AG10803 (cell line): ENCODE measurements at regions not wholly inside any gene's neighbourhood (a gene's known extent, or its start where the extent isn't known, plus 50 kb on each side); places are given as distances from the start of the nearest gene placed in this dataset.

Experiments used
- DNase-seq: peaks from one replicate; pipeline ENCODE4 v3.0.0; 2010; ENCODE audit warnings: low read depth
- H3K4me3 ChIP-seq: 2 replicates; pipeline ENCODE4 v1.5.1; 2011; ENCODE audit warnings: mild to moderate bottlenecking, low read length, control low read depth
- CTCF ChIP-seq: conservative IDR thresholded peaks from 2 replicates; pipeline ENCODE4 v1.5.1; 2011; ENCODE audit warnings: mild to moderate bottlenecking, low read length, control low read depth, inconsistent platforms

- no peak overlapping the region for H3K4me3 ChIP-seq
- no peak for TF ChIP-seq CTCF
- no peak for DNase-seq
These were observed 81.3 kb upstream of the ARHGAP20 start for GRCh38 chr11:110793556-110793955.

- DNase-seq, result no peak
- TF ChIP-seq CTCF, result no peak
These were observed 79.4 kb upstream of the ARHGAP20 start for GRCh38 chr11:110791621-110792020.

GRCh38 chr11:110787680-110788079, 75.4 kb upstream of the ARHGAP20 start:
- no peak overlapping the region for H3K4me3 ChIP-seq
- TF ChIP-seq CTCF, result no peak
- no peak for DNase-seq

More at GRCh38 chr11:110791621-110792020, 79.4 kb upstream of the ARHGAP20 start:
- H3K4me3 ChIP-seq, result no peak overlapping the region

GRCh38 chr11:110786226-110786902, 74.1 kb upstream of the ARHGAP20 start:
- H3K4me3 ChIP-seq, result no peak overlapping the region
- no peak for DNase-seq
- TF ChIP-seq CTCF, result no peak

GRCh38 chr11:110785398-110785797, 73.2 kb upstream of the ARHGAP20 start:
- no peak for DNase-seq
- no peak for TF ChIP-seq CTCF
- H3K4me3 ChIP-seq, result no peak overlapping the region

- H3K4me3 ChIP-seq, result no peak overlapping the region
- TF ChIP-seq CTCF, result no peak
- no peak for DNase-seq
These were observed 70.4 kb upstream of the ARHGAP20 start for GRCh38 chr11:110782616-110783015.

GRCh38 chr11:110779108-110779507, 66.9 kb upstream of the ARHGAP20 start:
- no peak for DNase-seq
- TF ChIP-seq CTCF, result no peak

More at GRCh38 chr11:110779108-110779507, 66.9 kb upstream of the ARHGAP20 start:
- no peak overlapping the region for H3K4me3 ChIP-seq
